HepG2 (cell line): ENCODE measurements at regions not wholly inside any gene's neighbourhood (a gene's known extent, or its start where the extent isn't known, plus 50 kb on each side); places are given as distances from the start of the nearest gene placed in this dataset.

ENCODE experiments used
- ATAC-seq: fragments of 200-7000 bp; cut with Tn5 transposase; 3 replicates; pipeline ENCODE4 v1.9.1; 2020; ENCODE audit warnings: mild to moderate bottlenecking, moderate library complexity
- BruUV-seq: library from RNA; stranded (reverse); fragments of 400-500 nt; replicated peaks from 2 replicates; lab custom pipeline; 2021; lab: Mats Ljungman, UMichigan
- CTCF ChIA-PET: fragments of 300-600 bp; formaldehyde crosslinking; extraction: SDS; loops from one replicate; lab custom pipeline; 2021; ENCODE audit warnings: low total read pairs, inconsistent platforms, low intra/inter-chr PET ratio; lab: Yijun Ruan, JAX
- POLR2A ChIA-PET: fragments of 350-600 bp; sonication (Branson Sonifier 250); formaldehyde crosslinking; loops from one replicate; lab custom pipeline; 2020; ENCODE audit warnings: antibody characterized with exemption, inconsistent platforms; lab: Yijun Ruan, JAX
- DNase-seq: peaks from one replicate; pipeline ENCODE4 v3.0.0-alpha.2; 2015; ENCODE audit warnings: low spot score
- FAIRE-seq: peaks from 3 replicates; lab custom pipeline; 2011; peaks lifted over from hg19 to GRCh38; lab: Jason Lieb, UNC
- H2AFZ ChIP-seq: one replicate; pipeline ENCODE4 v1.6.1; 2011; ENCODE audit warnings: low read length, inconsistent platforms
- H3K27ac ChIP-seq: fragments of 300-600 bp; 3 replicates; pipeline ENCODE4 v1.8.0; 2011; ENCODE audit warnings: mixed run types, mild to moderate bottlenecking, mixed read lengths, low read length, inconsistent platforms; ENCODE audit not compliant: insufficient read depth; ENCODE audit errors: extremely low read length
- H3K27me3 ChIP-seq, 2 experiments: fragments of 200-600 bp in 1 of 2; 2 replicates in 1 of 2; 3 replicates in 1 of 2; pipeline versions ENCODE4 v1.6.0 to v1.8.0; 2011; ENCODE audit warnings: low read length in 2 of 2, mild to moderate bottlenecking in 2 of 2, moderate library complexity in 2 of 2, inconsistent platforms in 1 of 2; ENCODE audit not compliant: insufficient read depth in 2 of 2, control insufficient read depth in 1 of 2
- H3K36me3 ChIP-seq, 2 experiments: fragments of 200-600 bp in 1 of 2; replicated peaks in 1 of 2; 2 replicates in 1 of 2; 3 replicates in 1 of 2; pipeline versions ENCODE4 v1.5.1 to v1.8.0; 2011; ENCODE audit warnings: low read length in 2 of 2, inconsistent platforms in 1 of 2; ENCODE audit not compliant: insufficient read depth in 2 of 2, control insufficient read depth in 1 of 2
- H3K4me1 ChIP-seq: 2 replicates; pipeline ENCODE4 v1.5.1; 2012; ENCODE audit warnings: low read length, inconsistent platforms; ENCODE audit not compliant: insufficient read depth
- H3K4me2 ChIP-seq: 2 replicates; pipeline ENCODE4 v1.6.0; 2011; ENCODE audit warnings: low read depth, low read length, inconsistent platforms
- H3K4me3 ChIP-seq, 3 experiments: fragments of 200-600 bp in 1 of 3; sonication (generic), shearing (Covaris generic) in 1 of 3; replicated peaks in 1 of 3; 2 replicates each; pipeline ENCODE4 v1.5.1; 2011 to 2016; ENCODE audit warnings: low read length in 3 of 3, inconsistent platforms in 2 of 3, low read depth in 2 of 3, mild to moderate bottlenecking in 2 of 3, control low read depth in 1 of 3, mixed read lengths in 1 of 3; ENCODE audit not compliant: insufficient read depth in 1 of 3
- H3K79me2 ChIP-seq: one replicate; pipeline ENCODE4 v1.6.1; 2011; ENCODE audit warnings: low read length, inconsistent platforms; ENCODE audit not compliant: insufficient read depth
- H3K9ac ChIP-seq: 2 replicates; pipeline ENCODE4 v1.6.0; 2011; ENCODE audit warnings: mild to moderate bottlenecking, low read depth, low read length, inconsistent platforms; ENCODE audit not compliant: insufficient read depth
- H3K9me3 ChIP-seq: 2 replicates; pipeline ENCODE4 v1.5.1; 2012; ENCODE audit warnings: mild to moderate bottlenecking, low read length
- H4K20me1 ChIP-seq: 2 replicates; pipeline ENCODE4 v1.6.0; 2011; ENCODE audit warnings: inconsistent platforms, mild to moderate bottlenecking, low read length, moderate library complexity; ENCODE audit not compliant: insufficient read depth
- LRRFIP1 ChIP-seq: sonication (generic); formaldehyde crosslinking; conservative IDR thresholded peaks from 2 replicates; pipeline ENCODE4 v1.4.0; 2020; ENCODE audit warnings: missing genetic modification reagents
- SNAPC2 ChIP-seq: sonication (generic); formaldehyde crosslinking; IDR thresholded peaks from 2 replicates; pipeline ENCODE4 v1.8.1; 2022; ENCODE audit warnings: mild to moderate bottlenecking, missing genetic modification reagents
- SNRNP70 ChIP-seq: fragments of 200-400 bp; formaldehyde crosslinking; IDR thresholded peaks from 2 replicates; pipeline ENCODE4 v1.6.1; 2017; ENCODE audit warnings: mild to moderate bottlenecking, low read depth, low read length, moderate library complexity
- THAP7 ChIP-seq: sonication (generic); formaldehyde crosslinking; IDR thresholded peaks from 2 replicates; pipeline ENCODE4 v1.8.1; 2023; ENCODE audit warnings: mild to moderate bottlenecking, missing genetic modification reagents
- TOE1 ChIP-seq: sonication (generic); formaldehyde crosslinking; IDR thresholded peaks from 2 replicates; pipeline ENCODE4 v1.4.0; 2020; ENCODE audit warnings: mild to moderate bottlenecking, missing genetic modification reagents
- ZNF253 ChIP-seq: sonication (generic); formaldehyde crosslinking; IDR thresholded peaks from 2 replicates; pipeline ENCODE4 v1.8.0; 2022; ENCODE audit warnings: mild to moderate bottlenecking, missing genetic modification reagents, borderline replicate concordance
- ZNF30 ChIP-seq: sonication (generic); formaldehyde crosslinking; IDR thresholded peaks from 2 replicates; pipeline ENCODE4 v1.5.0; 2020; ENCODE audit warnings: mild to moderate bottlenecking, missing genetic modification reagents
- ZNF577 ChIP-seq: sonication (generic); formaldehyde crosslinking; IDR thresholded peaks from 2 replicates; pipeline ENCODE4 v1.4.0; 2020; ENCODE audit warnings: mild to moderate bottlenecking, low read depth, missing genetic modification reagents, borderline replicate concordance
- ZNF670 ChIP-seq: sonication (generic); formaldehyde crosslinking; IDR thresholded peaks from 2 replicates; pipeline ENCODE4 v1.8.0; 2022; ENCODE audit warnings: mild to moderate bottlenecking, missing genetic modification reagents, borderline replicate concordance
- WGBS: methylation state at CpG from one replicate; pipeline ENCODE4 v1.1.6; 2017; ENCODE audit warnings: low lambda C conversion rate; 5-methylcytosine and 5-hydroxymethylcytosine counted together
- in situ Hi-C: cut with HindIII; loops from 2 replicates; pipeline ENCODE4 v1.10.0; 2017; ENCODE audit warnings: low pct_unique_long_range_greater_than_20kb; ENCODE audit not compliant: extremely low pct_ligation_motif_present
- intact Hi-C: fragments of 100-400 bp; cut with micrococcal nuclease; formaldehyde crosslinking; loops from one replicate; pipeline ENCODE4 v1.10.0; 2022; ENCODE audit not compliant: unreplicated experiment
- TF ChIP-seq, protein P1 (sequence below): sonication (generic); formaldehyde crosslinking; IDR thresholded peaks from 2 replicates; pipeline ENCODE4 v1.5.0; 2020; ENCODE audit warnings: mild to moderate bottlenecking, missing genetic modification reagents
- TF ChIP-seq, protein P2 (sequence below): sonication (generic); formaldehyde crosslinking; IDR thresholded peaks from 2 replicates; pipeline ENCODE4 v1.9.0; 2021; ENCODE audit warnings: missing genetic modification reagents, borderline replicate concordance
- TF ChIP-seq, protein P3 (sequence below): sonication (generic); formaldehyde crosslinking; conservative IDR thresholded peaks from 2 replicates; pipeline ENCODE4 v1.8.0; 2022; ENCODE audit warnings: missing genetic modification reagents

DNA sequence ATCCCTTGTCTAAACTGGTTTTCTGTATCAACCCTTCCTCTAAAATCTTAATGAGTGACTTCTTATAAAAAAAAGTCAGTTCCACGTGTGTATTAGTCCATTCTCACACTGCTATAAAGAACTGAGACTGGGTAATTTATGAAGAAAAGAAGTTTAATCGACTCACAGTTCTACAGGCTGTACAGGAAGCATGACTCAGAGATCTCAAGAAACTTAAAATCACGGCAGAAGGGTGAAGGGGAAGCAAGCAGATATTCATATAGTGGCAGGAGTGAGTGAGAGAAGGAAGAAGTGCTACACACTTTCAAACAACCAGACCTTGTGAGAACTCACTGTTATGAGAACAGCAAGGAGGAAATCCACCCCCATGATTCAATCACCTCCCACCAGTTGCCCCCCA is 307.8 kb upstream of the ARRDC3 start:
- Histone ChIP-seq H3K27me3 (no peaks in the 10 kb centered on the region), H3K79me2 (no peaks in the 10 kb centered on the region), H2AFZ (no peak overlapping the region), H3K9ac (no peak overlapping the region), H3K4me1 (no peaks in the 10 kb centered on the region), H3K27ac (no peak overlapping the region), H3K4me3 (no peak overlapping the region), H3K36me3 (no peaks in the 10 kb centered on the region), H4K20me1 (no peaks in the 10 kb centered on the region), H3K9me3 (peaks cover 10% of the 10 kb centered on the region), H3K4me2 (no peak overlapping the region)
- intact Hi-C loops (no loop called here), in situ Hi-C loops (no loop called here)
- ChIA-PET CTCF (no interaction called here), POLR2A (no interaction called here)
- ATAC-seq: no peak
- DNase-seq: no peak
- FAIRE-seq: no peak
- under 1% methylated on average over 3 of the region's 3 CpGs for WGBS
- no peak for TF ChIP-seq LRRFIP1 (CRISPR knock-in tag)
- TF ChIP-seq SNAPC2 (CRISPR knock-in tag): no peak
- TF ChIP-seq THAP7 (CRISPR knock-in tag): no peak
- no peak for TF ChIP-seq ZNF253
- TF ChIP-seq, protein P1, sequence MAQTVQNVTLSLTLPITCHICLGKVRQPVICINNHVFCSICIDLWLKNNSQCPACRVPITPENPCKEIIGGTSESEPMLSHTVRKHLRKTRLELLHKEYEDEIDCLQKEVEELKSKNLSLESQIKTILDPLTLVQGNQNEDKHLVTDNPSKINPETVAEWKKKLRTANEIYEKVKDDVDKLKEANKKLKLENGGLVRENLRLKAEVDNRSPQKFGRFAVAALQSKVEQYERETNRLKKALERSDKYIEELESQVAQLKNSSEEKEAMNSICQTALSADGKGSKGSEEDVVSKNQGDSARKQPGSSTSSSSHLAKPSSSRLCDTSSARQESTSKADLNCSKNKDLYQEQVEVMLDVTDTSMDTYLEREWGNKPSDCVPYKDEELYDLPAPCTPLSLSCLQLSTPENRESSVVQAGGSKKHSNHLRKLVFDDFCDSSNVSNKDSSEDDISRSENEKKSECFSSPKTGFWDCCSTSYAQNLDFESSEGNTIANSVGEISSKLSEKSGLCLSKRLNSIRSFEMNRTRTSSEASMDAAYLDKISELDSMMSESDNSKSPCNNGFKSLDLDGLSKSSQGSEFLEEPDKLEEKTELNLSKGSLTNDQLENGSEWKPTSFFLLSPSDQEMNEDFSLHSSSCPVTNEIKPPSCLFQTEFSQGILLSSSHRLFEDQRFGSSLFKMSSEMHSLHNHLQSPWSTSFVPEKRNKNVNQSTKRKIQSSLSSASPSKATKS (CRISPR knock-in tag): no peak
- no peak for TF ChIP-seq TOE1 (CRISPR knock-in tag)
- TF ChIP-seq, protein P2, sequence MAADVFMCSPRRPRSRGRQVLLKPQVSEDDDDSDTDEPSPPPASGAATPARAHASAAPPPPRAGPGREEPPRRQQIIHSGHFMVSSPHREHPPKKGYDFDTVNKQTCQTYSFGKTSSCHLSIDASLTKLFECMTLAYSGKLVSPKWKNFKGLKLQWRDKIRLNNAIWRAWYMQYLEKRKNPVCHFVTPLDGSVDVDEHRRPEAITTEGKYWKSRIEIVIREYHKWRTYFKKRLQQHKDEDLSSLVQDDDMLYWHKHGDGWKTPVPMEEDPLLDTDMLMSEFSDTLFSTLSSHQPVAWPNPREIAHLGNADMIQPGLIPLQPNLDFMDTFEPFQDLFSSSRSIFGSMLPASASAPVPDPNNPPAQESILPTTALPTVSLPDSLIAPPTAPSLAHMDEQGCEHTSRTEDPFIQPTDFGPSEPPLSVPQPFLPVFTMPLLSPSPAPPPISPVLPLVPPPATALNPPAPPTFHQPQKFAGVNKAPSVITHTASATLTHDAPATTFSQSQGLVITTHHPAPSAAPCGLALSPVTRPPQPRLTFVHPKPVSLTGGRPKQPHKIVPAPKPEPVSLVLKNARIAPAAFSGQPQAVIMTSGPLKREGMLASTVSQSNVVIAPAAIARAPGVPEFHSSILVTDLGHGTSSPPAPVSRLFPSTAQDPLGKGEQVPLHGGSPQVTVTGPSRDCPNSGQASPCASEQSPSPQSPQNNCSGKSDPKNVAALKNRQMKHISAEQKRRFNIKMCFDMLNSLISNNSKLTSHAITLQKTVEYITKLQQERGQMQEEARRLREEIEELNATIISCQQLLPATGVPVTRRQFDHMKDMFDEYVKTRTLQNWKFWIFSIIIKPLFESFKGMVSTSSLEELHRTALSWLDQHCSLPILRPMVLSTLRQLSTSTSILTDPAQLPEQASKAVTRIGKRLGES (CRISPR knock-in tag): no peak
- no peak for TF ChIP-seq SNRNP70
- no peak for TF ChIP-seq ZNF30 (CRISPR knock-in tag)
- no peak for TF ChIP-seq ZNF670 (CRISPR knock-in tag)
- TF ChIP-seq, protein P3, sequence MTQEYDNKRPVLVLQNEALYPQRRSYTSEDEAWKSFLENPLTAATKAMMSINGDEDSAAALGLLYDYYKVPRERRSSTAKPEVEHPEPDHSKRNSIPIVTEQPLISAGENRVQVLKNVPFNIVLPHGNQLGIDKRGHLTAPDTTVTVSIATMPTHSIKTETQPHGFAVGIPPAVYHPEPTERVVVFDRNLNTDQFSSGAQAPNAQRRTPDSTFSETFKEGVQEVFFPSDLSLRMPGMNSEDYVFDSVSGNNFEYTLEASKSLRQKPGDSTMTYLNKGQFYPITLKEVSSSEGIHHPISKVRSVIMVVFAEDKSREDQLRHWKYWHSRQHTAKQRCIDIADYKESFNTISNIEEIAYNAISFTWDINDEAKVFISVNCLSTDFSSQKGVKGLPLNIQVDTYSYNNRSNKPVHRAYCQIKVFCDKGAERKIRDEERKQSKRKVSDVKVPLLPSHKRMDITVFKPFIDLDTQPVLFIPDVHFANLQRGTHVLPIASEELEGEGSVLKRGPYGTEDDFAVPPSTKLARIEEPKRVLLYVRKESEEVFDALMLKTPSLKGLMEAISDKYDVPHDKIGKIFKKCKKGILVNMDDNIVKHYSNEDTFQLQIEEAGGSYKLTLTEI: no peak
- TF ChIP-seq ZNF577 (CRISPR knock-in tag): no peak
- no TSS peak for BruUV-seq
